ENCODE measurements at regions not wholly inside any gene's neighbourhood (a gene's known extent, or its start where the extent isn't known, plus 50 kb on each side); places are given as distances from the start of the nearest gene placed in this dataset.

GRCh38 chr10:124248056-124249045, 155.0 kb upstream of the CHST15 start:
- intact Hi-C loops (cut with DNase I): no loop called here
- no peak overlapping the region for H3K4me3 ChIP-seq
- no peak for DNase-seq (ENCODE audit: extremely low spot score)
- no peaks in the 10 kb centered on the region for H3K27me3 ChIP-seq
- H3K36me3 ChIP-seq: no peaks in the 10 kb centered on the region
- no peaks in the 10 kb centered on the region for H3K9me3 ChIP-seq
- H3K27ac ChIP-seq (replicated peaks in 1 of 4): no peak overlapping the region
- TF ChIP-seq POLR2A (IDR thresholded peaks at IDR 0.05; ENCODE audit: low read depth) (no peak), EP300 (IDR thresholded peaks at IDR 0.05) (no peak), CTCF (IDR thresholded peaks at IDR 0.05) (no peak), POLR2AphosphoS5 (IDR thresholded peaks at IDR 0.05) (no peak)
- 86% methylated on average over 13 of the region's 18 CpGs for WGBS
- peaks cover 8 to 15% (median 12%) of the 10 kb centered on the region in 4 donors for H3K4me1 ChIP-seq

GRCh38 chr10:124245806-124246440, 152.5 kb upstream of the CHST15 start:
- WGBS: 90% methylated on average over 11 of the region's 11 CpGs
- H3K27me3 ChIP-seq: no peaks in the 10 kb centered on the region

GRCh38 chr10:124245191-124245590, 151.8 kb upstream of the CHST15 start:
- H3K4me3 ChIP-seq: no peak overlapping the region
- H3K4me1 ChIP-seq: peaks cover under 1 to 5% (median 3%) of the 10 kb centered on the region in 4 donors
- WGBS: 91% methylated on average over 8 of the region's 8 CpGs
- H3K36me3 ChIP-seq: no peaks in the 10 kb centered on the region
- intact Hi-C loops (cut with DNase I): no loop called here
- no peaks in the 10 kb centered on the region for H3K9me3 ChIP-seq
- no peak for DNase-seq (ENCODE audit: extremely low spot score)
- TF ChIP-seq CTCF (IDR thresholded peaks at IDR 0.05): no peak
- TF ChIP-seq EP300 (IDR thresholded peaks at IDR 0.05): no peak
- no peak for TF ChIP-seq POLR2A (IDR thresholded peaks at IDR 0.05; ENCODE audit: low read depth)
- no peak for TF ChIP-seq POLR2AphosphoS5 (IDR thresholded peaks at IDR 0.05)
- no peaks in the 10 kb centered on the region for H3K27me3 ChIP-seq
- no peak overlapping the region for H3K27ac ChIP-seq (replicated peaks in 1 of 4)

More at GRCh38 chr10:124245806-124246440, 152.5 kb upstream of the CHST15 start:
- Histone ChIP-seq H3K36me3 (no peaks in the 10 kb centered on the region), H3K4me1 (peaks cover 8 to 12% (median 10%) of the 10 kb centered on the region in 4 donors), H3K9me3 (no peaks in the 10 kb centered on the region), H3K27ac (replicated peaks in 1 of 4) (no peak overlapping the region), H3K4me3 (no peak overlapping the region)
- DNase-seq (ENCODE audit: extremely low spot score): no peak
- intact Hi-C loops (cut with DNase I): no loop called here
- TF ChIP-seq POLR2AphosphoS5 (IDR thresholded peaks at IDR 0.05) (no peak), CTCF (IDR thresholded peaks at IDR 0.05) (no peak), EP300 (IDR thresholded peaks at IDR 0.05) (no peak)

- intact Hi-C loops (cut with DNase I): no loop called here
- H3K27me3 ChIP-seq: no peaks in the 10 kb centered on the region
- TF ChIP-seq POLR2A (IDR thresholded peaks at IDR 0.05; ENCODE audit: low read depth) (no peak), CTCF (IDR thresholded peaks at IDR 0.05) (no peak), POLR2AphosphoS5 (IDR thresholded peaks at IDR 0.05) (no peak), EP300 (IDR thresholded peaks at IDR 0.05) (no peak)
- no peak for DNase-seq (ENCODE audit: extremely low spot score)
- no peak overlapping the region for H3K4me3 ChIP-seq
- no peaks in the 10 kb centered on the region for H3K4me1 ChIP-seq
- no peaks in the 10 kb centered on the region for H3K9me3 ChIP-seq
- no peaks in the 10 kb centered on the region for H3K36me3 ChIP-seq
- no peak overlapping the region for H3K27ac ChIP-seq (replicated peaks in 1 of 4)
- WGBS: 97% methylated on average over 16 of the region's 20 CpGs
Observed at GRCh38 chr10:124244256-124244877, 151.0 kb upstream of the CHST15 start.

Data from esophagus muscularis mucosa (tissue), 4 donors.